HepG2 (cell line): ENCODE measurements at regions not wholly inside any gene's neighbourhood (a gene's known extent, or its start where the extent isn't known, plus 50 kb on each side); places are given as distances from the start of the nearest gene placed in this dataset.

ENCODE experiments used
- AGO2 ChIP-seq: fragments of 200-400 bp; formaldehyde crosslinking; optimal IDR thresholded peaks from 2 replicates; pipeline ENCODE3; 2017; ENCODE audit warnings: mild to moderate bottlenecking, low read depth, low read length, moderate library complexity
- ERF ChIP-seq: IDR thresholded peaks from 2 replicates; pipeline ENCODE4 v1.6.1; 2018; ENCODE audit warnings: missing biosample characterization, missing genetic modification reagents
- EZH2 ChIP-seq: conservative IDR thresholded peaks from 2 replicates; pipeline ENCODE4 v1.6.1; 2012; ENCODE audit warnings: mild to moderate bottlenecking, low read depth, low read length, moderate library complexity
- HDAC2 ChIP-seq: sonication (generic); formaldehyde crosslinking; IDR thresholded peaks from 2 replicates; pipeline ENCODE4 v1.4.0; 2020; ENCODE audit warnings: missing genetic modification reagents
- JARID2 ChIP-seq: sonication (generic); formaldehyde crosslinking; IDR thresholded peaks from 2 replicates; pipeline ENCODE4 v1.8.1; 2023; ENCODE audit warnings: missing genetic modification reagents, inconsistent platforms; ENCODE audit not compliant: insufficient replicate concordance
- POLR2A ChIP-seq, 2 experiments: IDR thresholded peaks; 2 replicates each; pipeline ENCODE4 v1.6.1; 2011; ENCODE audit warnings: low read depth in 2 of 2, low read length in 2 of 2, mild to moderate bottlenecking in 1 of 2, moderate library complexity in 1 of 2; ENCODE audit not compliant: insufficient read depth in 1 of 2
- RBFOX2 ChIP-seq: fragments of 200-400 bp; formaldehyde crosslinking; IDR thresholded peaks from 2 replicates; pipeline ENCODE4 v1.6.1; 2017; ENCODE audit warnings: low read depth, mild to moderate bottlenecking, low read length
- TAF1 ChIP-seq: sonication (generic); formaldehyde crosslinking; IDR thresholded peaks from 2 replicates; pipeline ENCODE4 v1.4.0; 2020; ENCODE audit warnings: missing genetic modification reagents
- TCF7L2 ChIP-seq: IDR thresholded peaks from 2 replicates; pipeline ENCODE4 v1.6.1; 2011; ENCODE audit warnings: mild to moderate bottlenecking, low read depth, low read length, moderate library complexity
- YY1 ChIP-seq: IDR thresholded peaks from 2 replicates; pipeline ENCODE4 v1.6.1; 2011; ENCODE audit warnings: low read length, low read depth, moderate library complexity, mild to moderate bottlenecking; ENCODE audit not compliant: insufficient read depth, insufficient replicate concordance
- ZNF891 ChIP-seq: sonication (generic); formaldehyde crosslinking; IDR thresholded peaks from 2 replicates; pipeline ENCODE4 v1.5.0; 2020; ENCODE audit warnings: mild to moderate bottlenecking, missing genetic modification reagents
- ZSCAN22 ChIP-seq: sonication (generic); formaldehyde crosslinking; IDR thresholded peaks from 2 replicates; pipeline ENCODE4 v1.4.0; 2020; ENCODE audit warnings: mild to moderate bottlenecking, missing genetic modification reagents
- TF ChIP-seq, protein P1 (sequence below): sonication (generic); formaldehyde crosslinking; IDR thresholded peaks from 2 replicates; pipeline ENCODE4 v1.5.0; 2020; ENCODE audit warnings: mild to moderate bottlenecking, missing genetic modification reagents, moderate library complexity

- TF ChIP-seq RBFOX2 (no peak), POLR2A (IDR thresholded peaks at IDR 0.05; ENCODE audit: insufficient read depth in 1 of 2, low read depth in 2 of 2, low read length in 2 of 2) (no peak), TCF7L2 (no peak), JARID2 (CRISPR knock-in tag) (no peak), TAF1 (CRISPR knock-in tag) (no peak), ERF (CRISPR knock-in tag) (no peak), ZNF891 (no peak), EZH2 (no peak), YY1 (no peak), AGO2 (no peak), HDAC2 (CRISPR knock-in tag) (no peak), ZSCAN22 (no peak)
- TF ChIP-seq, protein P1, sequence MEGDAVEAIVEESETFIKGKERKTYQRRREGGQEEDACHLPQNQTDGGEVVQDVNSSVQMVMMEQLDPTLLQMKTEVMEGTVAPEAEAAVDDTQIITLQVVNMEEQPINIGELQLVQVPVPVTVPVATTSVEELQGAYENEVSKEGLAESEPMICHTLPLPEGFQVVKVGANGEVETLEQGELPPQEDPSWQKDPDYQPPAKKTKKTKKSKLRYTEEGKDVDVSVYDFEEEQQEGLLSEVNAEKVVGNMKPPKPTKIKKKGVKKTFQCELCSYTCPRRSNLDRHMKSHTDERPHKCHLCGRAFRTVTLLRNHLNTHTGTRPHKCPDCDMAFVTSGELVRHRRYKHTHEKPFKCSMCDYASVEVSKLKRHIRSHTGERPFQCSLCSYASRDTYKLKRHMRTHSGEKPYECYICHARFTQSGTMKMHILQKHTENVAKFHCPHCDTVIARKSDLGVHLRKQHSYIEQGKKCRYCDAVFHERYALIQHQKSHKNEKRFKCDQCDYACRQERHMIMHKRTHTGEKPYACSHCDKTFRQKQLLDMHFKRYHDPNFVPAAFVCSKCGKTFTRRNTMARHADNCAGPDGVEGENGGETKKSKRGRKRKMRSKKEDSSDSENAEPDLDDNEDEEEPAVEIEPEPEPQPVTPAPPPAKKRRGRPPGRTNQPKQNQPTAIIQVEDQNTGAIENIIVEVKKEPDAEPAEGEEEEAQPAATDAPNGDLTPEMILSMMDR (CRISPR knock-in tag): no peak
Observed at GRCh38 chr3:39725321-39725720, 84.1 kb upstream of the MYRIP start.
